Spleen (tissue), 11 donors: ENCODE measurements at regions not wholly inside any gene's neighbourhood (a gene's known extent, or its start where the extent isn't known, plus 50 kb on each side); places are given as distances from the start of the nearest gene placed in this dataset.

ENCODE experiments used
- DNase-seq: peaks from one replicate; pipeline ENCODE4 v3.0.0-alpha.2; 2020
- H3K27ac ChIP-seq, 8 donors: fragments of 200-600 bp; sonication (generic) in 7 of 8; 1 replicate in 4 of 8; 2 replicates in 4 of 8; pipeline versions ENCODE4 v1.5.0 to v1.8.0; 2016 to 2021; ENCODE audit warnings: inconsistent platforms in 4 of 8, mild to moderate bottlenecking in 4 of 8, moderate library complexity in 1 of 8
- H3K27me3 ChIP-seq, 7 donors: fragments of 200-600 bp; sonication (generic) in 6 of 7; replicated peaks in 1 of 7; 1 replicate in 4 of 7; 2 replicates in 3 of 7; pipeline versions ENCODE4 v1.5.0 to v1.8.0; 2016 to 2021; ENCODE audit warnings: inconsistent platforms in 3 of 7, mild to moderate bottlenecking in 1 of 7
- H3K36me3 ChIP-seq, 6 donors: fragments of 200-600 bp; sonication (generic) in 5 of 6; 1 replicate in 4 of 6; 2 replicates in 2 of 6; pipeline versions ENCODE4 v1.5.0 to v1.8.0; 2016 to 2021; ENCODE audit warnings: inconsistent platforms in 2 of 6
- H3K4me1 ChIP-seq, 6 donors: fragments of 200-600 bp; sonication (generic) in 5 of 6; 1 replicate in 3 of 6; 2 replicates in 3 of 6; pipeline versions ENCODE4 v1.5.0 to v1.8.0; 2016 to 2021; ENCODE audit warnings: inconsistent platforms in 3 of 6
- H3K4me3 ChIP-seq, 8 donors: fragments of 200-600 bp; sonication (generic) in 7 of 8; 1 replicate in 4 of 8; 2 replicates in 4 of 8; pipeline versions ENCODE4 v1.5.0 to v1.8.0; 2016 to 2021; ENCODE audit warnings: inconsistent platforms in 4 of 8, mild to moderate bottlenecking in 4 of 8, moderate library complexity in 2 of 8
- H3K9me3 ChIP-seq, 8 donors: fragments of 200-600 bp; sonication (generic) in 7 of 8; 1 replicate in 4 of 8; 2 replicates in 4 of 8; pipeline versions ENCODE4 v1.5.0 to v1.8.0; 2016 to 2021; ENCODE audit warnings: inconsistent platforms in 4 of 8
- POLR2A ChIP-seq, 3 donors: fragments of 450-650 bp; IDR thresholded peaks; one replicate each; pipeline ENCODE4 v1.5.1; 2017; ENCODE audit warnings: antibody characterized with exemption in 3 of 3, mild to moderate bottlenecking in 1 of 3
- POLR2AphosphoS5 ChIP-seq, 3 donors: sonication (generic); formaldehyde crosslinking; IDR thresholded peaks; one replicate each; pipeline ENCODE4 v1.5.1; 2017; ENCODE audit warnings: antibody characterized with exemption in 3 of 3
- WGBS, 5 donors: extraction: QIAGEN DNeasy Blood & Tissue Kit in 3 of 5; methylation state at CpG; one replicate each; pipeline versions ENCODE4 v1.1.5 to v1.1.7; 2013 to 2018; 5-methylcytosine and 5-hydroxymethylcytosine counted together
- intact Hi-C: fragments of 100-400 bp; cut with DNase I; formaldehyde crosslinking; loops from one replicate; pipeline ENCODE4 v1.15.0; 2023; ENCODE audit warnings: low total_unique reads
- TF ChIP-seq, protein P1 (sequence below), 11 experiments: fragments of 200-600 bp in 7 of 11; fragments of 450-650 bp in 4 of 11; sonication (generic) in 4 of 11; IDR thresholded peaks in 8 of 11; conservative IDR thresholded peaks in 3 of 11; 1 replicate in 7 of 11; 2 replicates in 4 of 11; pipeline versions ENCODE4 v1.4.0 to v1.8.0; 2016 to 2021; ENCODE audit warnings: antibody characterized with exemption in 11 of 11, inconsistent platforms in 4 of 11, mild to moderate bottlenecking in 1 of 11
- donor health status: healthy with polysubstance abuse.
- donor health status: DM: no; HTN: no; CAD: no; lungs with moderate emphysema.
- donor health status: DM: no; HTN: no; CAD: no.
- donor health status: Bipolar disorder and iron deficiency.
- donor health status: healthy.
- donor health status: DM: no; HTN: no; CAD: no.
- donor health status: DM: yes; HTN: yes; CAD: no.

DNA sequence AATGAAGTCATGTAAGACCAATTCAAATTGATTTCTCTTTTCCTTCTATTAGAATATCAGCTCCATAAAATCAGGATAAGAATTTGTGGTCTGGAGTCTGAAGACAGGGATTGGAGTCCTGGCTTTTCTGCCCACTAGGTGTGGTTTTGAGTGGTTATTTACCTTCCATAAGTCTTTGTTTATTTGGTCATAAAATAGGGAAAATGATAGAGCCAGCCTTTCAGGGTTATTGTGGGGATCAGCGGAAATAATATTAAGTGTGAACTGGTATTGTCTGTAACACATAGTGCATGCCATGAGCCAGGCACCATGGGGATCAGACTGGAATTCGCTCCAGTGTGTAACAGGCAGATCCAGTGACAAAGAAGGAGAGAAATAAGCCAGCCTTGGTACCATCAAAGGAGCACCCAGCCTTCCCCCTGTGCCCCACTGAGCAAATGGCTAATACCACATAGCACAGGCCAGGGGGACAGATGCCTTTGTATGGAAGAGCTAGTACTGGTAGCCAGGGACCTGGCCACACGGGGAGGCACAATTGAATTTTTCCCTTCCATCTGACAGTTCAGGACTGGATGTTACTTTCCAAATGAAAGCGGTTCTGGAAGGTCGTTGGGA is 509.7 kb upstream of the PODXL start:
- Histone ChIP-seq H3K4me1 (peaks cover 0 to 10% (median 0%) of the 10 kb centered on the region in 6 donors), H3K9me3 (no peaks in the 10 kb centered on the region), H3K27me3 (no peaks in the 10 kb centered on the region), H3K36me3 (no peaks in the 10 kb centered on the region), H3K4me3 (no peak overlapping the region), H3K27ac (peak overlapping the region in 4 of 8 donors; percentile 14 to 54 (median 42))
- intact Hi-C loops: no loop called here
- WGBS, 5 donors: 71 to 80% (median 74%) methylated on average over 5 of the region's 5 CpGs
- TF ChIP-seq POLR2A (IDR thresholded peaks at IDR 0.05) (no peak), POLR2AphosphoS5 (IDR thresholded peaks at IDR 0.05) (no peak)
- TF ChIP-seq, protein P1, sequence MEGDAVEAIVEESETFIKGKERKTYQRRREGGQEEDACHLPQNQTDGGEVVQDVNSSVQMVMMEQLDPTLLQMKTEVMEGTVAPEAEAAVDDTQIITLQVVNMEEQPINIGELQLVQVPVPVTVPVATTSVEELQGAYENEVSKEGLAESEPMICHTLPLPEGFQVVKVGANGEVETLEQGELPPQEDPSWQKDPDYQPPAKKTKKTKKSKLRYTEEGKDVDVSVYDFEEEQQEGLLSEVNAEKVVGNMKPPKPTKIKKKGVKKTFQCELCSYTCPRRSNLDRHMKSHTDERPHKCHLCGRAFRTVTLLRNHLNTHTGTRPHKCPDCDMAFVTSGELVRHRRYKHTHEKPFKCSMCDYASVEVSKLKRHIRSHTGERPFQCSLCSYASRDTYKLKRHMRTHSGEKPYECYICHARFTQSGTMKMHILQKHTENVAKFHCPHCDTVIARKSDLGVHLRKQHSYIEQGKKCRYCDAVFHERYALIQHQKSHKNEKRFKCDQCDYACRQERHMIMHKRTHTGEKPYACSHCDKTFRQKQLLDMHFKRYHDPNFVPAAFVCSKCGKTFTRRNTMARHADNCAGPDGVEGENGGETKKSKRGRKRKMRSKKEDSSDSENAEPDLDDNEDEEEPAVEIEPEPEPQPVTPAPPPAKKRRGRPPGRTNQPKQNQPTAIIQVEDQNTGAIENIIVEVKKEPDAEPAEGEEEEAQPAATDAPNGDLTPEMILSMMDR (IDR thresholded peaks at IDR 0.05 in 8 of 11, conservative IDR thresholded peaks at IDR 0.05 in 3 of 11): no peak
- DNase-seq: no peak

DNA sequence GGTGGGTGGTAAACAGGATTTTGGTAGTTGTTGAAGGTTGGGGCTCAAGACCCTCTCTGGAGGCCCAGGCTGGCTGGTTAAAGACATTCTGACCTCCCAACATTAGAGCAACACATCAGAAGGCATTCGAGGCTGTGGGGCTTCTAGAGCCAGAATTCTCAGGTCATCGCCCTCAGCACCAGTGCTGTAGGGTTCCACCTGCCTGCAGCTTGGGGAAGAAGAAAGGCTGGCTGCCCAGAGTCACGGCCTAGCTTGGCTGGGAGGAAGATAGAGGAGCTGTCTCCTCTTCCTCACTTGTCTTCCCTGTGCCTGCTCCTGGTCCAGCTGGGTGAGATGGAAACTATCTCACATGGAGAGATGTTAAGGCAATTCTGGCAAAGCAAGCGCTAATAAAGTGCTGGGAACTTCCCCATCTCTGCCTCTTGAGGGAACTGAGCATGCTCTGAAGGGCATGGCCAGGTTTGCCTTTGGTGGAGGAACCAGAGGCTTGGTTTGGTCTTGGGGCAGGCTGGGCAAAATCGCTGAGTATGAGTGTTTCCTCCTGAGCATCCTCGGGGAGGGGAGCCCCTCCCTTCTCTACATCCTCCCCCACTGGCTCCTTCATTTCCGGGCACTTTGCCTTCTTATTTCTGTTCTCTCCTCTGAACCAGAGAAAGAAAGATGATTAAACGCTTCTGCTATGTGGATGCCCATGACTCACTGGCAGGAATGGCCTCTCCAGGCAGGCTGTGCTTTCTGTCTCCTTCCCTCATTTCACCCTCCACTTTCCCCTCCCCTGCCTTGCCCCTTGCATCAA is 509.0 kb upstream of the PODXL start:
- no peak overlapping the region for H3K4me3 ChIP-seq
- H3K27me3 ChIP-seq: no peaks in the 10 kb centered on the region
- H3K36me3 ChIP-seq: no peaks in the 10 kb centered on the region
- WGBS, 5 donors: 45 to 62% (median 56%) methylated on average over 7 to 8 of the region's 8 CpGs
- TF ChIP-seq POLR2AphosphoS5 (IDR thresholded peaks at IDR 0.05): no peak
- TF ChIP-seq POLR2A (IDR thresholded peaks at IDR 0.05): no peak
- TF ChIP-seq, protein P1 (IDR thresholded peaks at IDR 0.05 in 8 of 11, conservative IDR thresholded peaks at IDR 0.05 in 3 of 11): no peak
- peak overlapping the region in 4 of 8 donors; percentile 14 to 54 (median 42) for H3K27ac ChIP-seq
- H3K9me3 ChIP-seq: no peaks in the 10 kb centered on the region
- intact Hi-C loops: no loop called here
- DNase-seq: no peak
- H3K4me1 ChIP-seq: peaks cover 0 to 10% (median 0%) of the 10 kb centered on the region in 6 donors

DNA sequence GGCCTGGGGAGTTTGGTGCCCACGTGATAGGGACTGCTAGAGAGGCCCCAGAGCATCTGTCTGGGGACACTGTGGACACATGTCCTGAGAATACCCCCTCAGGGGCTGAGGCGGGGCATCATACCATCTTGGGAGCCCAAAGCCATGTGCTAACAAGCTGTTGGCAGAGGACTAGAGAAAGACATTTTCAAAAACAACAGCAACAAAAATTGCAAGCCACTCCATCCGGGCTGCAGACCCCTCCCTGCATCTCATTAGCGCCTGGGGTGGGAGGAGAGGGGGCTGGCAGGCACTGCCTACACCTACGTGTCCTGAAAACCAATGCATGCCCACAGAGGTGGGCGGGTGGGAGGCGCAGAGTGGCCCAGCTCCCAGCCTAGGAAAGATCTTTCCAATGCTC is 507.4 kb upstream of the PODXL start:
- Histone ChIP-seq H3K4me1 (peaks cover 0 to 10% (median 0%) of the 10 kb centered on the region in 6 donors), H3K27me3 (no peaks in the 10 kb centered on the region), H3K36me3 (no peaks in the 10 kb centered on the region), H3K9me3 (no peaks in the 10 kb centered on the region), H3K27ac (no peak overlapping the region), H3K4me3 (no peak overlapping the region)
- intact Hi-C loops: no loop called here
- WGBS, 5 donors: 70 to 79% (median 70%) methylated on average over 7 of the region's 7 CpGs
- DNase-seq: no peak
- TF ChIP-seq, protein P1 (IDR thresholded peaks at IDR 0.05 in 8 of 11, conservative IDR thresholded peaks at IDR 0.05 in 3 of 11): no peak
- no peak for TF ChIP-seq POLR2A (IDR thresholded peaks at IDR 0.05)
- no peak for TF ChIP-seq POLR2AphosphoS5 (IDR thresholded peaks at IDR 0.05)

- Histone ChIP-seq H3K4me1 (peaks cover 0 to 5% (median 0%) of the 10 kb centered on the region in 6 donors), H3K9me3 (peaks cover 0 to 18% (median 0%) of the 10 kb centered on the region in 8 donors), H3K27me3 (no peaks in the 10 kb centered on the region), H3K36me3 (no peaks in the 10 kb centered on the region), H3K27ac (no peak overlapping the region), H3K4me3 (no peak overlapping the region)
- intact Hi-C loops: no loop called here
- 84 to 96% (median 94%) methylated on average over 2 of the region's 2 CpGs for WGBS, 5 donors
- no peak for DNase-seq
- TF ChIP-seq POLR2AphosphoS5 (IDR thresholded peaks at IDR 0.05) (no peak), POLR2A (IDR thresholded peaks at IDR 0.05) (no peak)
- TF ChIP-seq, protein P1 (IDR thresholded peaks at IDR 0.05 in 8 of 11, conservative IDR thresholded peaks at IDR 0.05 in 3 of 11): no peak
Observed at GRCh38 chr7:132061937-132062336, 505.5 kb upstream of the PODXL start.
